Cardiac muscle cell (in vitro differentiated cells and primary cell): ENCODE measurements at regions not wholly inside any gene's neighbourhood (a gene's known extent, or its start where the extent isn't known, plus 50 kb on each side); places are given as distances from the start of the nearest gene placed in this dataset.
A peak's percentile ranks its signal among the peaks of the same experiment; 100 is the strongest.

ENCODE experiments used
- DNase-seq, 2 donors: peaks; one replicate each; pipeline versions ENCODE4 v3.0.0 to v3.0.0-alpha.2; 2010 to 2017; ENCODE audit warnings: low read depth in 1 of 2, low spot score in 1 of 2
- H3K27ac ChIP-seq: fragments of 200-600 bp; sonication (generic); 2 replicates; pipeline ENCODE4 v1.5.1; 2016
- H3K27me3 ChIP-seq: fragments of 200-600 bp; sonication (generic); 2 replicates; pipeline ENCODE4 v1.6.0; 2016; ENCODE audit warnings: control low read depth
- H3K36me3 ChIP-seq: fragments of 200-600 bp; sonication (generic); 2 replicates; pipeline ENCODE4 v1.5.1; 2016; ENCODE audit warnings: control low read depth
- H3K4me1 ChIP-seq: fragments of 200-600 bp; sonication (generic); 2 replicates; pipeline ENCODE4 v1.8.1; 2017; ENCODE audit warnings: low read depth, mild to moderate bottlenecking, mixed run types
- H3K4me3 ChIP-seq: fragments of 200-600 bp; sonication (generic); 2 replicates; pipeline ENCODE4 v1.5.1; 2016; ENCODE audit warnings: mild to moderate bottlenecking
- H3K9me3 ChIP-seq: fragments of 200-600 bp; sonication (generic); 2 replicates; pipeline ENCODE4 v1.5.1; 2017; ENCODE audit warnings: low read depth, mild to moderate bottlenecking, control low read depth
- CTCF ChIP-seq: IDR thresholded peaks from 2 replicates; pipeline ENCODE4 v1.5.1; 2012; ENCODE audit warnings: low read depth, mild to moderate bottlenecking, low read length

GRCh38 chr2:203605302-203605701 lies 70.2 kb upstream of the RAPH1 start:
- Histone ChIP-seq H3K27me3 (no peaks in the 10 kb centered on the region), H3K4me3 (no peak overlapping the region), H3K4me1 (no peaks in the 10 kb centered on the region), H3K27ac (no peak overlapping the region), H3K36me3 (no peaks in the 10 kb centered on the region), H3K9me3 (no peaks in the 10 kb centered on the region)
- DNase-seq = peak in 1 of 2 donors; percentile 77
- TF ChIP-seq CTCF = no peak

DNA sequence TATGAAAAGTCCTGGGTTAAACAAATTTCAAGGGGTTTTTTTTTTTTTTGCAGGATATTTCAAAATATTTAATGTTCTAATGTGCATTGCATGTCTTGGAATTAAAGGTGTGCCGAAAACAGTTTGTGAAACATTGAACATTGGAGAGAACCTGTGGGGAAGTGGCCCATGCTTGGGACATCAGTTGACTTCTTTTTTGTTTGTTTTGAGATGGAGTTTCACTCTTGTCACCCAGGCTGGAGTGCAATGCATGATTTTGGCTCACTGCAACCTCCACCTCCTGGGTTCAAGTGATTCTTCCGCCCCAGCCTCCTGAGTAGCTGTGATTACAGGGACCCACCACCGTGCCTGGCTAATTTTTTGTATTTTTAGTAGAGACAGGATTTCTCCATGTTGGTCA lies 71.0 kb upstream of the RAPH1 start:
- Histone ChIP-seq H3K27me3 (no peaks in the 10 kb centered on the region), H3K36me3 (no peaks in the 10 kb centered on the region), H3K27ac (no peak overlapping the region), H3K4me3 (no peak overlapping the region), H3K4me1 (no peaks in the 10 kb centered on the region), H3K9me3 (no peaks in the 10 kb centered on the region)
- TF ChIP-seq CTCF = no peak
- no peak for DNase-seq

DNA sequence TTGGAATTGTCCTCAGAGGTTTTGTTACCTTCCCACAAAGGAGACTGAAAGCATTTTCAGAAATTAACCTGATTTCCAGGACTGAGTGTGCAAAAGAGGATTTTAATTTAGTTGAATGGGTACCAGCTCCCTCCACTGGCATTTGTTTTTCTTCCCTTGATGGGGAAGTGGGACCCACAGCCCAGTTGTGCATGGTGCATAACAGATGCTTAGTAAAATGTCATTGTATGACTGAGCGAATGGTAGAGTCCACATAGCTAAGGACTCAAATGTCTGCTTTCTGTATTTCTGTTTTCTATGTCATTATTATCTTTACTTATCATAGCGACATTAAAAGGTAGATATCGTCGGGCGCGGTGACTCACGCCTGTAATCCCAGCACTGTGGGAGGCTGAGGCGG lies 75.5 kb upstream of the RAPH1 start:
- no peak for TF ChIP-seq CTCF
- H3K9me3 ChIP-seq = no peaks in the 10 kb centered on the region
- no peak for DNase-seq
- H3K4me3 ChIP-seq = no peak overlapping the region
- H3K36me3 ChIP-seq = no peaks in the 10 kb centered on the region
- no peak overlapping the region for H3K27ac ChIP-seq
- no peaks in the 10 kb centered on the region for H3K4me1 ChIP-seq
- H3K27me3 ChIP-seq = no peaks in the 10 kb centered on the region

DNA sequence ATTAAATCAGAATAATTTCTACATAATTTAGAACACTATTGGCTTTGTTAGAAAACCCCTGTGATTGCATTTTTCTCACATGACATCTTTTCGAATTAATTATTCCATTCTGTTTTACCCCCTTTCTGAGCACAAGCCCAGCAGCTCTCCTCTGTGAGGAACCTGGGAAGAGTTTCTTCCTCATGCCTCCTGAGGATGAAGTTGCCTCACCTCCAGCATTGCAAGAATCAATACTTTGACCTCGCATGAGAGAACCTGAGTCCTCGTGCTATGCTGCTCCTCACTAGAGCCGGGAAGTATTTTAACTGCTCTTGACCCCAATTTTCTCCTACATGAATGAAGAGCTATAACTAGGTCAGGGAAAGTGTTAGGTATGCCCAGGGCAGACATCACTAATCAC lies 77.1 kb upstream of the RAPH1 start:
- DNase-seq = no peak
- Histone ChIP-seq H3K4me3 (no peak overlapping the region), H3K9me3 (no peaks in the 10 kb centered on the region), H3K27ac (no peak overlapping the region), H3K4me1 (no peaks in the 10 kb centered on the region), H3K27me3 (no peaks in the 10 kb centered on the region), H3K36me3 (no peaks in the 10 kb centered on the region)
- no peak for TF ChIP-seq CTCF

- Histone ChIP-seq H3K27me3 (no peaks in the 10 kb centered on the region), H3K27ac (no peak overlapping the region), H3K4me1 (no peaks in the 10 kb centered on the region), H3K36me3 (no peaks in the 10 kb centered on the region), H3K9me3 (no peaks in the 10 kb centered on the region), H3K4me3 (no peak overlapping the region)
- TF ChIP-seq CTCF = no peak
- DNase-seq = no peak
These were observed 84.3 kb upstream of the RAPH1 start for GRCh38 chr2:203619267-203619878.
